HG03064 (cell line): ENCODE measurements at regions not wholly inside any gene's neighbourhood (a gene's known extent, or its start where the extent isn't known, plus 50 kb on each side); places are given as distances from the start of the nearest gene placed in this dataset.
A peak's percentile ranks its signal among the peaks of the same experiment; 100 is the strongest.
"Not testable (repeated sequence)": the region's sequence is repeated elsewhere in the genome, so short reads cannot be mapped to it uniquely, and the experiment has no call there.

Source experiments
- ATAC-seq: cut with Tn5 transposase; IDR thresholded peaks from one replicate; pipeline ENCODE4 v1.9.1; 2021; ENCODE audit warnings: low read depth; ENCODE audit not compliant: unreplicated experiment

DNA sequence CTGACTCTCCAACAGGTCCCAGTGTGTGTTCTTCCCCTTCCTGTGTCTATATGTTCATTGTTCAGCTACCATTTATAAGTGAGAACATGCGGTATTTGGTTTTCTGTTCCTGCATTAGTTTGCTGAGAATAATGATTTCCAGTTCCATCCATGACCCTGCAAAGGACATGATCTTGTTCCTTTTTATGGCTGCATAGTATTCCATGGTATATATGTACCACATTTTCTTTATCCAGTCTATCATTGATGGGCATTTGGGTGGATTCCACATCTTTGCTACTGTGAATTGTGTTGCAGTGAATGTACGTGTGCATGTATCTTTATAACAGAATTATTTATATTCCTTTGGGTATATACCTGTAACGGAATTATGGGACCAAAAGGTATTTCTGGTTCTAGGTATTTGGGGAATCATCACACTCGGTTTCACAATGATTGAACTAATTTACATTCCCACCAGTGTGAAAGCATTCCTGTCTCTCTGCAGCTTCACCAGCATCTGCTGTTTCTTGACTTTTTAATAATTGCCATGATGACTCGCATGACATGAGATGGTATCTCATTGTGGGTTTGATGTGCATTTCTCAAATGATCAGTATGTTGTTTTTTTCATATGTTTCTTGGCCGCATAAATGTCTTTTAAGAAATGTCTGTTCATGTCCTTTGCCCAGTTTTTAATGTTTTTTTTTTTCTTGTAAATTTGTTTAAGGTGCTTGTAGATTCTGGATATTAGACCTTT, 60.2 kb downstream of the LSMEM1 start:
- no peak for ATAC-seq

DNA sequence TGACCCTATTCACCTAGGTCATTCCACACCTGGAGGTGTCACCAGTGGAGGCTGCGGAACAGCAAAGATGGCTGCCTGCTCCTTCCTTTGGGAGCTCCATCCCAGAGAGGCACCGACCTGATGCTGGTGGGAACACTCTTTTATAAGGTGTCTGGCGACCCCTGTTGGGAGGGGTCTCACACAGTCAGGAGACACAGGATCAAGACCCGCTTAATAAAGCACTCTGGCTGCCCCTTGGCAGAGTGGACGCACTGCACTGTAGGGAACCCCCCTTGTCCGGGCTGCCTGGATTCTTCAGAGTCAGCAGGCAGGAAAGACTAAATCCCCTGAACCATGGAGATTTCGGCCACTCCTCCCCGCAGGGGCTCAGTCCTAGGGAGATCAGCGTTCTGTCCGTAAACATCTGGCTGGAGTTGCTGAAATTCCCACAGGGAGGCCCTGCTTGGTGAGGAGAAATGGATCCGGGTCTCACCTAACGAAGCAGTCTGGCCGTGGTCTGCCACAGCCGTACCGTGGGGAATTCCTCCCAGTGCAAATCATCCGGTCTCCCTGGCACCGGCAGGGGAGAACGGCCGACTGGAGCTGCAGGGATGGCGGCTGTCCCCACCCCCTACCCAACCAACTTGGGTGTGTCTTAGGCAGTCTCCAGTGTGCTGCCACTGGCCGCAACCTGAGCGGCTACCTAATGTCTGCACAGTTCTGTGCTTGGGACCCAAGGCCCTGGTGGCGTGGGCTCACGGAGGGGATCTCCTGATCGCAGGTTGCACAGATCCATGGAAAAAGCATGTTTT, 66.1 kb downstream of the LSMEM1 start:
- no peak for ATAC-seq

DNA sequence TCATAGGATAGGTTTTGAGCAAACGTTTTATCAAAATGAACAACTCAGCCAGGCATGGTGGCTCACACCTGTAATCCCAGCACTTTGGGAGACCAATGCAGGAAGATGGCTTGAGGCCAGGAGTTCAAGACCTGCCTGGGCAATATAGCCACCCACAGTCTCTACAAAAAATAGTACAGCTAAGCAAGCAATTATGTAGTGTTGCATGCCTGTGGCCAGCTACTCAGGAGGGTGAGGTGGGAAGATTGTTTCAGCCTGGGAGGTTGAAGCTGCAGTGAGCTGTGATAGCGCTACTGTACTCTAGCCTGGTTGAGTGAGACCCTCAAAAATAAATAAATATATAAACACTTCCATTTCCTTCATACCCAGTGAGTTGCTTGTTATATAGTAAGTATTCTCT, 67.1 kb downstream of the LSMEM1 start:
- ATAC-seq: no peak

DNA sequence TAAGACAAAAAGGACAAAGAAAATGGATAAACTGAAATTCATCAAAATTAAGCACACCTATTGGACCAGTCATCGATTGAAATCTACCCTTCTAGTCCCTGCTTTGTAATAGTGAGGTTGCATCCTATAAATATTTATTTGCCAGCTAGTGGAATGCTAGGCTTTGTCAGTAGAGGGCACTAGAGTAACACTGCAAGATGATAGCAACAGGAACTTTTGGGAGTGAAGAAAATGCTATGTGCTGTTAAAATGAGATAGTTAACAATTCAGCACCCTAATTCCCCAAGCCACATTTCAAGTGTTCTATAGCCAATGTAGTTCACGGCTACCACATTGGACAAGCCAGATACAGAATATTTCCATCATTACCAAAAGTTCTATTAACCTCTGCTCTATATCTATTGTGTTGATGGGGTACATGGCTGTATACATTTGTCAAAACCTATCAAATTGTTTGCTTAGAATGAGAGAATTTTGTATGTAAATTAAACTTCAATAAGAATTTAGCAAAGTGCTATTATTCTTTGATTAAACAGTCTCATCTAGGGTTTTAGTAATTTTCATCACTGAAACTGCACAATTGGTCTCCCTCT, 69.8 kb downstream of the LSMEM1 start:
- ATAC-seq: peak; percentile 85

DNA sequence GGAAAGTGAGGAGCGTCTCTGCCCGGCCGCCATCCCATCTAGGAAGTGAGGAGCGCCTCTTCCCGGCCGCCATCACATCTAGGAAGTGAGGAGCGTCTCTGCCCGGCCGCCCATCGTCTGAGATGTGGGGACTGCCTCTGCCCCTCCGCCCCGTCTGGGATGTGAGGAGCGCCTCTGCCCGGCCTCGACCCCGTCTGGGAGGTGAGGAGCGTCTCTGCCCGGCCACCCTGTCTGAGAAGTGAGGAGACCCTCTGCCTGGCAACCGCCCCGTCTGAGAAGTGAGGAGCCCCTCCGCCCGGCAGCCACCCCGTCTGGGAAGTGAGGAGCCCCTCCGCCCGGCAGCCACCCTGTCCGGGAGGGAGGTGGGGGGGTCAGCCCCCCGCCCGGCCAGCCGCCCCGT, 70.7 kb downstream of the LSMEM1 start:
- ATAC-seq: not testable (repeated sequence)

DNA sequence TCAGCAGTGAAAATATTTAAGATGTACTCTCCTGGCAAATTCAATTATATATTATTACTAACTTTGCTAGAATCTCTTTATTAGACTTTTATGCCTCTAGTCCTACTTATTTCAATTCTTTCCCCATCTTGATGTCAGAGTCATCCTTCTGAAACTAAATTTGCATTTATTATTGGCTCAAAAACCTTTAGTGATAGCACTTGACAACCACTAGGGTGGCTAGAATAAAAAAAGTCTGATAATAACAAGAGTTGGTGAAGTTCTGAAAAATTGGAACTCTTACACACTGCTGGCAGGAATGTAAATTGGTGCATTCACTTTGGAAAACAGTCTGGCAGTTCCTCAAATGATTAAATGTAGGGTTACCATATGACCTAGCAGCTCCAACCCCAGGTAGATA, 73.8 kb downstream of the LSMEM1 start:
- no peak for ATAC-seq

DNA sequence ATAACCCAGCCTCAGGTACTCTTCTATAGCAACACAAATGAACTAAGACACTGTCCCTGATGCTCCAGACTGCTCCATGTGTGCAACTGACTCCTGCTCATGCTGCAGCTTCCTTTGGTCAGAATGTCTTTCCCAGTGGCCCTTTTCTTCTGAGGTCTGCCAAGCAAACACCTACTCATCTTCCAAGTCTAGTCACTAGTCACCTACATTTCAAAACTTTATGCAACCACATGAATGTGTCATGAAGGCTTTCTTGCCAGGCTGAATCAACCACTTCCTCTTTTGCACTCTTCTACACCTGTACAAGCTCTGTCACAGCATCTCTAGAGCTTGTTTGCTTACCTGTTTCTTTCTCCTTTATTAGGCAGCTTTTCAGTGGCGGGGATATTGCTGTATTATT, 75.8 kb downstream of the LSMEM1 start:
- peak; percentile 95 for ATAC-seq

DNA sequence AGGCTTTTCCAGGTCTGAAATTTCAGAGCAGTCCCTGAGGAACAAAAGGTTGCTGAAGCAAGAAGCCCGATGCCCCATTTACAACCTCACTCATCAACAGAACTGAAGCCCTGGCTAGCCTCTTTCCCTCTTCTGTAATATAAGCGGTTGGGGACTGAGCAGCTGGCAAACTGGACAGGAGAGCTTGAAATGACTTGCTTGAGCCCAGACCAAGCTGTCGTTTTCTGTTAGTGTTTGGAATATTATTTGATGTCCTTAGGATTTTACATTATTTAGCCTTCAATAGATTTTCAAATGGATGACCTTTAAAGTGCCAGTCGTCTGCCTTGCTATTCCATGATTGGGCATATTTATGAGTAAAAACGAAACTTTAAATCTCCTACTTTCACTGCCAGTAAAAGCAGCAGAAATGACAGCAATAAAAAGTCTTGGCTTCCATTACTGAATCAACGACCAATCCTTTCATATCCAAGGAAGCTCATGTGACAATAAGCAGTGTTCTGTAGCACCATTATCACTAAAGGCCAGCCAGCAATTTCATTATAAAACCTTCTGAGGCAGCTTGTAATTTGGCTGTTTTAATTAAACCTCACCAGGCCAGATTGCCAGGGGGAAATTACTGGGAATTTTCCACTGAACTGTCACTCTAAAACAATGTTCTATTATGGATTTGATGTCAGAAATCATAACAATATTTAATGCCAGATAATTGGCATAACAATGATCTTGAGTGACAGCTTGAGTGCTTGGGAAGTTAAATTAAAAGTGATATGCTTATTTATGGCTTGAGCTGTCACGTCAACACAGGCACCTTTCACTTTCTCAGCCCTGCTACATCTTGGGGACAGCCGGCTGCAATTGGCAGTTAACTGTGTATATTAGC, 85.9 kb downstream of the LSMEM1 start:
- no peak for ATAC-seq

DNA sequence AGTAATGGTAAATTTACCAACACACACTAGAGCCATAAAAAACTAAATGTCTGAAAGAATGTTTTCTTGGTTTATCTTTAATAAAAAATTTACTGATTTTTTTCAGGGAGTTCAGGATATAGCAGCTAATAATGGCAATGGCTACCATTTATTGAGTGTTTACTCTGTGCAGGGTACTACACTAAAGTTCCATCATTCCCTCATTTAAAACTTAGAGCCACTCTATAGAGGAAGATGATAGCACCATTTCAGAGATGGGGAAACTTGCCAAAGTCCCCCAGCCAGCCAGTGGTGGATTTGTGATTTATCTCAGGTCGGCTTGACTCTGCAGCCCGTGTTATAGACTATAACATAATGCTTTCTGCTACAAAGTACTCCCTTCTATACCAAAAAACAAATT, 86.6 kb downstream of the LSMEM1 start:
- no peak for ATAC-seq

DNA sequence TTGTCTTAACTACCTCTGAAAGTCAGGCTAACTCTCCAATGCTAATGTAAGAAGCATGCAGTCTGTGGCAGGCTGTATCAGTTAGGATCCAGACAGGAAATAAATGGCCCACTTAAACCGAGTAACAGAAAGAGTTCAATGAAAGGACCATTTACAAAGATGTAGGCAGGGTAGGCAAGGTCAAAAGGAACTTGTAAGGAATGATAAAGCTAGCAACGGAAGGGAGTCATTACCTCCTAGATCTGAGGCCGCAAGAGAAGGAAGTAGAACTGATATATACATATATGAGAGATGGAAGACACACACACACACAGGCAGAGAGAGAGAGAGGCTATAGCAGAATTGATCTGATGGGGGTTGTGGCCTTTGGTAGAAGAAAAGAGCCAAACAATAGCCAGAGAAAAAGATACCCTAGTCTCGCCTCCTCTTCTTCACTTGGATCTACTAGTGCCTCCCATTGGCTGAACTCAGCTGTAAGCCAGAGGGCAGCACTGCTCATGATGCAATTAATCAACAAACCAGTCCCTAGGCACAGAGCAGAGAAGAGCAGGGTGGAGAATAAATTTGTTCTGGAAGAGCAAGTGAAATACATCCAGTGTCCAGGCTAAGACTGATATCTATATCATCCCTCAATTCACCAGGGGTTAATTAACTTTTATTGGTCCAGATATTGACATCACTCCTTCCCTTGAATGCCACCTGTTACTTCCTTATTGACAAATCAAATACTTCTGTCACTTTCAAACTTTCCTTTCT, 91.2 kb downstream of the LSMEM1 start:
- ATAC-seq: no peak

DNA sequence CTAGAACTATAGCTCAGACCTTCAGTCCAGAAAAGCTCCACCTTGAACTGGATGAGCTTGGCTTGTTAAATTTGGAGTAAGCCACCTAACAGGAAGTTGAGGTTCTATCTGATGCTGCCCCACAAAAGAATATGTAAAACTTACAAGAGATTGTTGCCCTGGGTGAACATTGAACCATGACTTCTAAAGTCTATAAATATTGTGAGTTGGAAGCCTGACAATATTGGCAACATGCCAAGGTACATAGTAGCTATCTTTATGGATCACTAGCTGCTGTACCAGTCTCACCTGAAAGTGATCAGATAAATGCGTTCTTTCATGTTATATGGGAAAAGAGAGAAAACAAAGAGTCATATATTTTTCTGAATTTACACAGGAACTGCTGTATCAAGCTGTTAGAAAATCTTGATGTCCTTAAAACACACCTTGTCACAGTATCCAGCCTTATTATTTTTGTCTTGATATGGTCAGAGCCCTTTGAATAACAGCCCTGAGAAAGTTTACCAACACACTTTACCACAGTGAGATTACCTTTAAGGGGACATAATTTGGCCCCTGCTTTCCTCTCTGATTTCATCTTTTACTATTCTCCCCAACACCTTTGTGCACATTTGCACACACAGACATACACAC, 92.0 kb downstream of the LSMEM1 start:
- no peak for ATAC-seq

DNA sequence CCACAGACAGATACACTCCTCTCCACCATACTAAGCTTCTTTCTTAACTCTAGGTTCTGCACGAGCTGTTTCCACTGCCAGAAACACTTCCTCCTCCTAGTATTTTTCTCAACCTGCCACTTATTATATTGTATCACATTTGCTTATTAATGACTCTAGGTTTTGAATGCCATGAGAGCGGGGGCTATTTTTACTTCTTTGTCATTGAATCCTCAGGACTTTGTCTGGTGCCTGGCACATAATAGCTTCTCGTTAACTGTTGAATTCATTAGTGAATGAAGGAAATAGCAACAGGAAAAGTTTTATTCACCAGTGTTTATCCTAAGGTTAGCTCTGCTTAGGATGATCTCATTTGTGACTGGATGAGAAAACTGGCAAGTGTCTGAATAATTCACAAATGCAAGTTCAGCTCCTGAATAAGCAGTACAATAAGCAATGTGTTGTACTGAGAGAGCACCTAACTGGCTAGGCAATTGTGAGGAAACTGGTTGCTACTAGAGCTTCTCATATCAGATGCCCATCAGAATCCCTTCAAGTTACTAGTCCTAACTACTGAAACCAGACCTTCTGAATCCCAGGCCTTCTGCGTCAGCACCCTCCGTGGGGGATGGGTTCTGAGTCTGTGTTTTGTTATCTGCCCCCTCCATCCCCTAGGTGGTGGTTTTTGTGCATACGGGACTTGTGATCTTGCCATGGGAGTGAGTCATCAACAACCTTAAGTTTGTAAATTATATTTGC, 92.7 kb downstream of the LSMEM1 start:
- ATAC-seq: no peak

DNA sequence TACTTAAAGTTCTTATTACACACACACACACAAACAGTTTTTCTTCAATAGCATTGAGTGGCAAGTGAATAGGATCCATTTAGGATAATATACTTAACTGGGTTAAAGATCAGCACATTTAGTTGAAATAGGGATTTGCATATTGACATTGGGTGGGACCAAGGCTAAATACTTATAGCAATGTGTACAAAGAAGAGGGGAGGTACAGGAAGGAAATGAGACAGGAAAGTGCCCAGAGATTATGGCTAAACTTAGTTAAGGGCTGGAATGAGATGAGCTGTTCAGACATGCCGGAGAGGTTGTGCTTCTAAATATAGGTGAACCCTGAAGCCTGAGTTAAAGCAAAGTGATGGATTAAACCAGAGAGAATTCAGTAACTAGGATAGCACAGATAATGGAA, 95.1 kb downstream of the LSMEM1 start:
- ATAC-seq: no peak

DNA sequence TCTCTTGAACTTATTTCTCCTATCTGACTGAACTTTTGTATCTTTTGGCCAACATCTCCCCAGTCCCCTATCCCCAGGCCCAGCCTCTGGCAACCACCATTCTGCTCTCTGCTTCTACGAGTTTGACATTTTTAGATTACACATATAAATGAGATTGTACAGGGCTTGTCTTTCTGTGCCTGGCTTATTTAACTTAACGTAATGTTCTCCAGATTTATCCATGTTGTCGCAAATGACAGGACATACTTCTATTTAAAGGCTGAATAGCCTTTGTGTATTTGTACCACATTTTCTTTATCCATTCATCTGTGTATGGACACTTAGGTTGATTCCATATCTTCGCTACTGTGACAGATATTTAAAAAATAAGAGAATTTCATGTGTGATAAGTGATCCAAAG, 98.6 kb downstream of the LSMEM1 start:
- no peak for ATAC-seq

DNA sequence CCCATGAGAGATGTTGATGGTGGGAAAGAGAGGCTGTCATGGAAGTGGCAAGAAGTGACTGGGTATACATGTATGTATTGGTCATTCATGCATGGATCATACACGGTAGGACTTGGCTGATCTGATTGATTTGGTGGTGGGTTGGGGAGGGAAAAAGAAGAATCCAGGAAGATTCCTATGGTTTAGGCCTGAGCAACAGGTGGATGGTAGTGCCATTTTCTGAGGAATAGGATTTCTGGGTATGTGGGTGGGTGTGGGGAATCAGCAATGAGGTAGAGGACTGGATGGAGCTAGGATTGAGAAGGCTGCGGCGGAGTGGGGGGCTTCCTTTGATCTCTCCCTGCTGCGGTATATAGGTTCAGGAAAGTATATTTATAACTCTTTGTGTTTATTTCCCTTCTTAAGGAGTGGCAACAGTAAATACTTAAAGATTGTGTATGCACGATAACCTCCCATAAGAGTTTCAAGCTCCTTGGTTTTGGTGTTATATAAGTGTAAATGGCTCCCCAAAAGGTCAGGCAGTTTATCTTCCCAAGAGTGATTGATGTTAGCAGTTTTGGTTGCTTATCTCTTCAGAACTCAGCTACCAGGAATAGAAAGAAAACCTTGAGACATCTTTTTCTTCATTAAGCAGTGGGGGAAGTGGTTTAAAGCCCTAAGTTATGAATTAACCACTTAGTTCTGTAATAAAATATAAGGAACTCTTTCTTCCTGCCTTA, 100.1 kb downstream of the LSMEM1 start:
- no peak for ATAC-seq

DNA sequence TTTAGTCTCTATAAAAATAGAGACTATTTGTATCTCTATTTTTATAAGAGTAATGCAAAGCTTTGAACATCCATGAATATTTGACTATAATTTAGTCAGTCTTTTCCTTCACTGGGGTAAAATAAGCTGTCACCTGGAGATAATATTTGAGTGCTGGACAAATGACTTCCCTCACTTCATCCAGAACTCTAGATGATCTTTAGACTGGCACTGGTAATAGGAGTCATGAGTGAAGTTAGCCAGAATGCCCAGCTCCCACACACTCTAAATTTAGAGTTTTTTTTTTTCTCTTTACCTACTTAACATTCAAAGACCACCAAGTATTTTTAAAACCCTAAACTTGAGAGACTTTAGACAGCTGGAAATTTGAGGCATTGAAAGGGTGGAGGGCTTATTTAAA, 100.7 kb downstream of the LSMEM1 start:
- ATAC-seq: no peak

DNA sequence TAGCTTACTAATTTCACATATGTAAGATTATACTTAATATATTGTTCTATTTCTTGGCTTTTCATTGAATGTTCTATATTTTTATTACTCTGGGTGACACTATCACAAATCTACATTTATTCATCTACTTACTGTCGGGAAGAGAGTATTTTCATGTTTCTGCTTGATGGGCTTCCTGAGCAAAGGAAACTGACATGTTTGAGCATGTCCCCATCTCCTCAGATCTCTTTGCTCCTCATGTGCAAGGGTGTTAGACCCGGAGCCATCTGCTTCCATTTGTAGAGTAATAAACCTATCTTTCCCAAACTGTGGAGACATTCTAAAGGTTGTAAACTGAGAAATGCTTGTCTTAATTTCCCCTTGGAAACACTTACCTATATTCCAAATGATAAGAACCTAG, 103.5 kb downstream of the LSMEM1 start:
- ATAC-seq: no peak

DNA sequence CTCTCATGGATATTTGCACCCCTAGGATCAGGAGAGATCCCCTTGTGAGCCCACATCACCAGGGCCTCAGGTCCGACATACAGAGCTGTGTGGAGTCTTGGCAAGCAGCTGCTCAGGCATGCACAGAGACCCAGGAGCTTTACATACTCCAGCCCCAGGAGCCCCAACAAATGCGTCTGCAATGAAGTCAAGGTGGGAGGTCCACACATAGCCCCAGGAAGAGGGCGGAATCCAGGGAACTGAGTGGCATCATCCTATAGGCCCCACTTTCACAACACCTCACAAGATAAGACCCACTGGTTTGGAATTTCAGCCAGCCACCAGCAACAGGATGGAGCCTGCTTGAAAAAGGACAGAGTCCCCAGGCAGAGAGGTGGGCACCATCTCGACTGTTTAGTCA, 106.7 kb downstream of the LSMEM1 start:
- ATAC-seq: no peak
